Endothelial cell of umbilical vein (primary cell): ENCODE measurements at regions not wholly inside any gene's neighbourhood (a gene's known extent, or its start where the extent isn't known, plus 50 kb on each side); places are given as distances from the start of the nearest gene placed in this dataset.

Experiments
- BruUV-seq: library from RNA; stranded (reverse); fragments of 400-500 nt; replicated peaks from 2 replicates; lab custom pipeline; 2021; lab: Mats Ljungman, UMichigan
- CTCF ChIA-PET: fragments of 300-600, 350-600 bp; sonication (Branson Sonifier 250); formaldehyde crosslinking; loops from one replicate; lab custom pipeline; 2021; ENCODE audit warnings: antibody characterized with exemption, inconsistent platforms; lab: Charles Lee
- POLR2A ChIA-PET: fragments of 300-600, 350-600 bp; sonication (Branson Sonifier 250); formaldehyde crosslinking; loops from one replicate; lab custom pipeline; 2021; ENCODE audit warnings: antibody characterized with exemption, inconsistent platforms; lab: Charles Lee
- DNase-seq: peaks from one replicate; pipeline ENCODE4 v3.0.0-alpha.2; 2011; ENCODE audit warnings: low read depth, low spot score
- FAIRE-seq: peaks from 2 replicates; lab custom pipeline; 2011; peaks lifted over from hg19 to GRCh38; lab: Jason Lieb, UNC
- H2AFZ ChIP-seq: 2 replicates; pipeline ENCODE4 v1.6.0; 2012; ENCODE audit warnings: low read depth, low read length, control low read depth, inconsistent platforms
- H3K27ac ChIP-seq: 2 replicates; pipeline ENCODE4 v1.5.1; 2011; ENCODE audit warnings: low read depth, mild to moderate bottlenecking, control low read depth, low read length, moderate library complexity; ENCODE audit not compliant: insufficient read depth
- H3K27me3 ChIP-seq, 2 experiments: 2 replicates each; pipeline versions ENCODE4 v1.6.0 to v1.6.1; 2011; ENCODE audit warnings: low read length in 2 of 2, mixed read lengths in 1 of 2; ENCODE audit not compliant: control insufficient read depth in 2 of 2, insufficient read depth in 2 of 2
- H3K36me3 ChIP-seq, 2 experiments: 2 replicates in 1 of 2; 3 replicates in 1 of 2; pipeline ENCODE4 v1.5.1; 2011; ENCODE audit warnings: low read length in 2 of 2, mild to moderate bottlenecking in 1 of 2, moderate library complexity in 1 of 2; ENCODE audit not compliant: control insufficient read depth in 2 of 2, insufficient read depth in 2 of 2; ENCODE audit errors: extremely low read depth in 1 of 2
- H3K4me1 ChIP-seq: 3 replicates; pipeline ENCODE4 v1.5.1; 2011; ENCODE audit warnings: mild to moderate bottlenecking, low read length; ENCODE audit not compliant: control insufficient read depth, insufficient read depth; ENCODE audit errors: extremely low read depth
- H3K4me2 ChIP-seq: 2 replicates; pipeline ENCODE4 v1.6.1; 2011; ENCODE audit warnings: low read length, control low read depth, mixed read lengths; ENCODE audit not compliant: insufficient read depth
- H3K4me3 ChIP-seq, 3 experiments: fragments of 200-600 bp in 1 of 3; sonication (generic), shearing (Covaris generic) in 1 of 3; replicated peaks in 1 of 3; 2 replicates each; pipeline ENCODE4 v1.5.1; 2011 to 2016; ENCODE audit warnings: control low read depth in 3 of 3, low read length in 3 of 3, mild to moderate bottlenecking in 2 of 3, inconsistent platforms in 1 of 3, low read depth in 1 of 3, moderate library complexity in 1 of 3; ENCODE audit not compliant: insufficient read depth in 1 of 3
- H3K79me2 ChIP-seq: 2 replicates; pipeline ENCODE4 v1.6.0; 2012; ENCODE audit warnings: low read length, inconsistent platforms; ENCODE audit not compliant: control insufficient read depth, insufficient read depth
- H3K9ac ChIP-seq: replicated peaks from 2 replicates; pipeline ENCODE3; 2011; ENCODE audit warnings: low read length, control low read depth; ENCODE audit not compliant: insufficient read depth; ENCODE audit errors: extremely low read depth
- H3K9me1 ChIP-seq: replicated peaks from 3 replicates; pipeline ENCODE4 v1.6.0; 2011; ENCODE audit warnings: mild to moderate bottlenecking, low read length; ENCODE audit not compliant: control insufficient read depth, insufficient read depth; ENCODE audit errors: extremely low read depth
- H3K9me3 ChIP-seq: replicated peaks from 2 replicates; pipeline ENCODE4 v1.5.1; 2012; ENCODE audit warnings: low read length, inconsistent platforms; ENCODE audit not compliant: control insufficient read depth, insufficient read depth
- H4K20me1 ChIP-seq: replicated peaks from 2 replicates; pipeline ENCODE3; 2011; ENCODE audit warnings: mild to moderate bottlenecking, low read length; ENCODE audit not compliant: control insufficient read depth, insufficient read depth; ENCODE audit errors: extremely low read depth
- CTCF ChIP-seq, 2 donors: IDR thresholded peaks; 1 replicate in 1 of 2; 2 replicates in 1 of 2; pipeline ENCODE4 v1.5.1; 2011; ENCODE audit warnings: low read length in 2 of 2, mild to moderate bottlenecking in 2 of 2, moderate library complexity in 2 of 2, control low read depth in 1 of 2, inconsistent platforms in 1 of 2, low read depth in 1 of 2; ENCODE audit not compliant: insufficient read depth in 1 of 2; ENCODE audit errors: extremely low read depth in 1 of 2
- EZH2 ChIP-seq: IDR thresholded peaks from 2 replicates; pipeline ENCODE4 v1.6.1; 2012; ENCODE audit warnings: borderline replicate concordance, low read depth, mild to moderate bottlenecking, moderate library complexity, low read length, inconsistent platforms; ENCODE audit not compliant: severe bottlenecking
- FOS ChIP-seq: IDR thresholded peaks from 2 replicates; pipeline ENCODE4 v1.6.1; 2011; ENCODE audit warnings: mild to moderate bottlenecking, low read length, moderate library complexity, borderline replicate concordance; ENCODE audit not compliant: insufficient read depth
- GATA2 ChIP-seq: IDR thresholded peaks from 2 replicates; pipeline ENCODE4 v1.7.0; 2011; ENCODE audit warnings: low read depth, mild to moderate bottlenecking, moderate library complexity, mixed read lengths, low read length; ENCODE audit not compliant: insufficient read length, insufficient read depth
- JUN ChIP-seq: IDR thresholded peaks from 2 replicates; pipeline ENCODE4 v1.6.1; 2011; ENCODE audit warnings: borderline replicate concordance, low read depth; ENCODE audit not compliant: insufficient read length, insufficient read depth
- MAX ChIP-seq: IDR thresholded peaks from 2 replicates; pipeline ENCODE4 v1.6.1; 2011; ENCODE audit not compliant: insufficient read depth, insufficient read length
- MYC ChIP-seq: IDR thresholded peaks from one replicate; pipeline ENCODE4 v1.6.1; 2011; ENCODE audit warnings: mild to moderate bottlenecking, low read depth, low read length
- POLR2A ChIP-seq: IDR thresholded peaks from 2 replicates; pipeline ENCODE4 v1.6.1; 2012; ENCODE audit warnings: low read depth, mild to moderate bottlenecking, control low read depth, low read length
- POLR2AphosphoS5 ChIP-seq: IDR thresholded peaks from 2 replicates; pipeline ENCODE4 v1.6.1; 2012; ENCODE audit warnings: low read depth, mild to moderate bottlenecking, control low read depth, low read length, moderate library complexity; ENCODE audit not compliant: insufficient read depth
- dilution Hi-C: fragments of 300-500 bp; cut with MboI; formaldehyde crosslinking; loops from one replicate; pipeline ENCODE4 v1.15.0; 2019; ENCODE audit warnings: low sequenced_read_pairs; ENCODE audit not compliant: extremely low pct_ligation_motif_present
- intact Hi-C: fragments of 100-400 bp; cut with micrococcal nuclease; formaldehyde crosslinking; loops from one replicate; pipeline ENCODE4 v1.10.0; 2022

DNA sequence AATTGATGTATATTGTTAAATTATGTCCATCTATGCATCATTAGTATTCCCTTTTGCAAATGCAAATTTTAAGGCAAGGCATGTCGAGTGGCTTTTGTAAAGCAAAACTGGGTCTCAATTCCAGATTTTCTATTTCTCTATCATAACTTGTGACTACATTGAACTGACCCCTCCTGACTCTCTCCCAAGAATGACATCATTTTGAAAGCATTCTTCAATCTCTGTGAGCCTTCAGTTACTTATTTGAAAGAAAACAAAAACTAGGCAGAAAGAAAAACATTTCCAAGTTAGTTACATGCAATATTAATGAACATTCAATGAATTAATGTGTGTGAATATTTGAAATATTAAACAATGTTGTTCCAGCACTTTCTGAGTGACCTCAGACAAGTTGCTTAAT is 314.3 kb upstream of the CLNK start:
- Histone ChIP-seq H4K20me1 (no peaks in the 10 kb centered on the region), H3K9me3 (no peaks in the 10 kb centered on the region), H3K4me2 (no peak overlapping the region), H3K79me2 (no peaks in the 10 kb centered on the region), H3K4me1 (no peaks in the 10 kb centered on the region), H3K27me3 (no peaks in the 10 kb centered on the region), H3K27ac (no peak overlapping the region), H3K4me3 (no peak overlapping the region), H3K36me3 (no peaks in the 10 kb centered on the region), H2AFZ (no peak overlapping the region), H3K9ac (no peak overlapping the region), H3K9me1 (no peaks in the 10 kb centered on the region)
- no peak for TF ChIP-seq FOS
- TF ChIP-seq POLR2A, result no peak
- no peak for FAIRE-seq
- CTCF ChIA-PET, result no interaction called here
- POLR2A ChIA-PET, result no interaction called here
- intact Hi-C loops, result no loop called here
- no peak for DNase-seq
- BruUV-seq, result no TSS peak
- dilution Hi-C loops, result no loop called here

- Histone ChIP-seq H3K79me2 (no peaks in the 10 kb centered on the region), H3K36me3 (no peaks in the 10 kb centered on the region), H3K9ac (no peak overlapping the region), H4K20me1 (no peaks in the 10 kb centered on the region), H3K9me1 (no peaks in the 10 kb centered on the region), H3K4me3 (no peak overlapping the region), H3K27ac (no peak overlapping the region), H3K9me3 (no peaks in the 10 kb centered on the region), H2AFZ (no peak overlapping the region), H3K27me3 (no peaks in the 10 kb centered on the region), H3K4me2 (no peak overlapping the region), H3K4me1 (no peaks in the 10 kb centered on the region)
- TF ChIP-seq POLR2A (no peak), MYC (no peak), FOS (no peak), CTCF (IDR thresholded peaks at IDR 0.05; ENCODE audit: extremely low read depth in 1 of 2, insufficient read depth in 1 of 2, low read depth in 1 of 2, low read length in 2 of 2) (no peak), EZH2 (no peak), JUN (no peak), POLR2AphosphoS5 (no peak), MAX (no peak), GATA2 (no peak)
- no peak for DNase-seq
- no TSS peak for BruUV-seq
- POLR2A ChIA-PET, result no interaction called here
- intact Hi-C loops (no loop called here), dilution Hi-C loops (no loop called here)
- CTCF ChIA-PET, result no interaction called here
- FAIRE-seq, result no peak
Measured at GRCh38 chr4:10984815-10985214, 300.2 kb upstream of the CLNK start.
